ENCODE measurements at regions not wholly inside any gene's neighbourhood (a gene's known extent, or its start where the extent isn't known, plus 50 kb on each side); places are given as distances from the start of the nearest gene placed in this dataset.

- intact Hi-C loops (cut with DNase I): no loop called here
- WGBS: 57% methylated on average over 1 of the region's 1 CpG
- Histone ChIP-seq H3K27me3 (no peaks in the 10 kb centered on the region), H3K36me3 (no peaks in the 10 kb centered on the region), H3K4me3 (no peak overlapping the region), H3K27ac (replicated peaks in 1 of 4) (no peak overlapping the region), H3K9me3 (no peaks in the 10 kb centered on the region), H3K4me1 (peaks cover 0 to 42% (median 39%) of the 10 kb centered on the region in 4 donors)
- no peak for DNase-seq (ENCODE audit: extremely low spot score)
- TF ChIP-seq POLR2A (IDR thresholded peaks at IDR 0.05; ENCODE audit: low read depth): no peak
Observed at GRCh38 chr2:66755974-66756373, 321.0 kb downstream of the MEIS1 start.

- Histone ChIP-seq H3K4me3 (no peak overlapping the region), H3K4me1 (no peaks in the 10 kb centered on the region), H3K9me3 (no peaks in the 10 kb centered on the region), H3K27me3 (no peaks in the 10 kb centered on the region), H3K27ac (replicated peaks in 1 of 4) (no peak overlapping the region), H3K36me3 (no peaks in the 10 kb centered on the region)
- no peak for TF ChIP-seq POLR2A (IDR thresholded peaks at IDR 0.05; ENCODE audit: low read depth)
- no peak for TF ChIP-seq EP300 (IDR thresholded peaks at IDR 0.05)
- TF ChIP-seq CTCF (IDR thresholded peaks at IDR 0.05): no peak
- no peak for TF ChIP-seq POLR2AphosphoS5 (IDR thresholded peaks at IDR 0.05)
- 88% methylated on average over 2 of the region's 2 CpGs for WGBS
- intact Hi-C loops (cut with DNase I): no loop called here
- no peak for DNase-seq (ENCODE audit: extremely low spot score)
Observed at GRCh38 chr2:66761826-66762225, 326.9 kb downstream of the MEIS1 start.

GRCh38 chr2:66762761-66763160 is 327.8 kb downstream of the MEIS1 start:
- 90% methylated on average over 25 of the region's 25 CpGs for WGBS
- intact Hi-C loops (cut with DNase I): no loop called here
- Histone ChIP-seq H3K27me3 (no peaks in the 10 kb centered on the region), H3K4me1 (no peaks in the 10 kb centered on the region), H3K36me3 (no peaks in the 10 kb centered on the region), H3K4me3 (no peak overlapping the region), H3K9me3 (no peaks in the 10 kb centered on the region), H3K27ac (replicated peaks in 1 of 4) (no peak overlapping the region)
- TF ChIP-seq POLR2AphosphoS5 (IDR thresholded peaks at IDR 0.05) (no peak), EP300 (IDR thresholded peaks at IDR 0.05) (no peak), CTCF (IDR thresholded peaks at IDR 0.05) (no peak), POLR2A (IDR thresholded peaks at IDR 0.05; ENCODE audit: low read depth) (no peak)
- DNase-seq (ENCODE audit: extremely low spot score): no peak

- no peak for DNase-seq (ENCODE audit: extremely low spot score)
- Histone ChIP-seq H3K4me1 (peaks cover 0 to 7% (median 2%) of the 10 kb centered on the region in 4 donors), H3K36me3 (no peaks in the 10 kb centered on the region), H3K9me3 (no peaks in the 10 kb centered on the region), H3K27ac (replicated peaks in 1 of 4) (no peak overlapping the region), H3K27me3 (no peaks in the 10 kb centered on the region), H3K4me3 (no peak overlapping the region)
- intact Hi-C loops (cut with DNase I): no loop called here
- TF ChIP-seq EP300 (IDR thresholded peaks at IDR 0.05): no peak
- WGBS: 90% methylated on average over 3 of the region's 3 CpGs
Observed at GRCh38 chr2:66766582-66766981, 331.7 kb downstream of the MEIS1 start.

GRCh38 chr2:66771359-66771976 is 336.5 kb downstream of the MEIS1 start:
- TF ChIP-seq CTCF (IDR thresholded peaks at IDR 0.05) (no peak), POLR2A (IDR thresholded peaks at IDR 0.05; ENCODE audit: low read depth) (no peak), EP300 (IDR thresholded peaks at IDR 0.05) (no peak), POLR2AphosphoS5 (IDR thresholded peaks at IDR 0.05) (no peak)
- H3K36me3 ChIP-seq: no peaks in the 10 kb centered on the region
- no peaks in the 10 kb centered on the region for H3K9me3 ChIP-seq
- peaks cover 0 to 13% (median 4%) of the 10 kb centered on the region in 4 donors for H3K4me1 ChIP-seq
- H3K27me3 ChIP-seq: no peaks in the 10 kb centered on the region
- intact Hi-C loops (cut with DNase I): no loop called here
- H3K27ac ChIP-seq (replicated peaks in 1 of 4): no peak overlapping the region
- 93% methylated on average over 1 of the region's 1 CpG for WGBS
- no peak for DNase-seq (ENCODE audit: extremely low spot score)
- no peak overlapping the region for H3K4me3 ChIP-seq

GRCh38 chr2:66772618-66773017 is 337.7 kb downstream of the MEIS1 start:
- 95% methylated on average over 1 of the region's 1 CpG for WGBS
- DNase-seq (ENCODE audit: extremely low spot score): no peak
- H3K27me3 ChIP-seq: no peaks in the 10 kb centered on the region
- intact Hi-C loops (cut with DNase I): no loop called here
- H3K27ac ChIP-seq (replicated peaks in 1 of 4): no peak overlapping the region
- TF ChIP-seq CTCF (IDR thresholded peaks at IDR 0.05) (no peak), POLR2A (IDR thresholded peaks at IDR 0.05; ENCODE audit: low read depth) (no peak), POLR2AphosphoS5 (IDR thresholded peaks at IDR 0.05) (no peak), EP300 (IDR thresholded peaks at IDR 0.05) (no peak)
- H3K9me3 ChIP-seq: no peaks in the 10 kb centered on the region
- H3K4me3 ChIP-seq: no peak overlapping the region
- H3K4me1 ChIP-seq: peaks cover 0 to 13% (median 4%) of the 10 kb centered on the region in 4 donors
- no peaks in the 10 kb centered on the region for H3K36me3 ChIP-seq

Measured in esophagus muscularis mucosa (tissue), 4 donors.